HepG2 (cell line): ENCODE measurements at regions not wholly inside any gene's neighbourhood (a gene's known extent, or its start where the extent isn't known, plus 50 kb on each side); places are given as distances from the start of the nearest gene placed in this dataset.

ENCODE experiments used
- KAT8 ChIP-seq: IDR thresholded peaks from 2 replicates; pipeline ENCODE4 v1.6.1; 2016; ENCODE audit warnings: missing genetic modification reagents, missing compliant biosample characterization
- MYC ChIP-seq: sonication (generic); formaldehyde crosslinking; IDR thresholded peaks from 2 replicates; pipeline ENCODE4 v1.9.0; 2021; ENCODE audit warnings: missing genetic modification reagents, borderline replicate concordance
- NFE2 ChIP-seq: sonication (generic); formaldehyde crosslinking; IDR thresholded peaks from 2 replicates; pipeline ENCODE4 v1.4.0; 2020; ENCODE audit warnings: missing genetic modification reagents
- NFE2L1 ChIP-seq: sonication (generic); formaldehyde crosslinking; IDR thresholded peaks from 2 replicates; pipeline ENCODE4 v1.4.0; 2020; ENCODE audit warnings: missing genetic modification reagents, mild to moderate bottlenecking, borderline replicate concordance
- NPAS2 ChIP-seq: sonication (generic); formaldehyde crosslinking; IDR thresholded peaks from 2 replicates; pipeline ENCODE4 v1.8.0; 2022; ENCODE audit warnings: mild to moderate bottlenecking, missing genetic modification reagents, borderline replicate concordance
- PHB2 ChIP-seq: fragments of 450-650 bp; IDR thresholded peaks from 2 replicates; pipeline ENCODE4 v1.6.1; 2018; ENCODE audit not compliant: partially characterized antibody
- PHF8 ChIP-seq: sonication (generic); formaldehyde crosslinking; IDR thresholded peaks from 2 replicates; pipeline ENCODE4 v1.5.0; 2020; ENCODE audit warnings: missing genetic modification reagents
- SRY ChIP-seq: sonication (generic); formaldehyde crosslinking; IDR thresholded peaks from 2 replicates; pipeline ENCODE4 v1.8.0; 2022; ENCODE audit warnings: mild to moderate bottlenecking, missing genetic modification reagents
- ZFAT ChIP-seq: sonication (generic); formaldehyde crosslinking; conservative IDR thresholded peaks from 2 replicates; pipeline ENCODE4 v1.8.1; 2023; ENCODE audit warnings: missing genetic modification reagents, inconsistent platforms
- ZFX ChIP-seq: sonication (generic); formaldehyde crosslinking; IDR thresholded peaks from 2 replicates; pipeline ENCODE4 v1.4.0; 2020; ENCODE audit warnings: mild to moderate bottlenecking, low read depth, missing genetic modification reagents, moderate library complexity
- ZNF264 ChIP-seq: sonication (generic); formaldehyde crosslinking; IDR thresholded peaks from 2 replicates; pipeline ENCODE4 v1.4.0; 2020; ENCODE audit warnings: missing genetic modification reagents
- ZNF672 ChIP-seq: sonication (generic); formaldehyde crosslinking; IDR thresholded peaks from 2 replicates; pipeline ENCODE4 v1.8.1; 2022; ENCODE audit warnings: missing genetic modification reagents
- ZNF788 ChIP-seq: sonication (generic); formaldehyde crosslinking; IDR thresholded peaks from 2 replicates; pipeline ENCODE4 v1.5.0; 2020; ENCODE audit warnings: mild to moderate bottlenecking, missing genetic modification reagents, borderline replicate concordance
- TF ChIP-seq, protein P1 (sequence below): sonication (generic); formaldehyde crosslinking; IDR thresholded peaks from 2 replicates; pipeline ENCODE4 v1.4.0; 2020; ENCODE audit warnings: low read depth, missing genetic modification reagents
- TF ChIP-seq, protein P2 (sequence below): IDR thresholded peaks from 2 replicates; pipeline ENCODE4 v1.6.1; 2016
- TF ChIP-seq, protein P3 (sequence below): sonication (generic); formaldehyde crosslinking; IDR thresholded peaks from 2 replicates; pipeline ENCODE4 v1.4.0; 2020; ENCODE audit warnings: missing genetic modification reagents, borderline replicate concordance
- TF ChIP-seq, protein P4 (sequence below): sonication (generic); formaldehyde crosslinking; IDR thresholded peaks from 2 replicates; pipeline ENCODE4 v1.5.1; 2020; ENCODE audit warnings: missing genetic modification reagents, mild to moderate bottlenecking, borderline replicate concordance
- TF ChIP-seq, protein P5 (sequence below): sonication (generic); formaldehyde crosslinking; IDR thresholded peaks from 2 replicates; pipeline ENCODE4 v1.4.0; 2020; ENCODE audit warnings: mild to moderate bottlenecking, missing genetic modification reagents

DNA sequence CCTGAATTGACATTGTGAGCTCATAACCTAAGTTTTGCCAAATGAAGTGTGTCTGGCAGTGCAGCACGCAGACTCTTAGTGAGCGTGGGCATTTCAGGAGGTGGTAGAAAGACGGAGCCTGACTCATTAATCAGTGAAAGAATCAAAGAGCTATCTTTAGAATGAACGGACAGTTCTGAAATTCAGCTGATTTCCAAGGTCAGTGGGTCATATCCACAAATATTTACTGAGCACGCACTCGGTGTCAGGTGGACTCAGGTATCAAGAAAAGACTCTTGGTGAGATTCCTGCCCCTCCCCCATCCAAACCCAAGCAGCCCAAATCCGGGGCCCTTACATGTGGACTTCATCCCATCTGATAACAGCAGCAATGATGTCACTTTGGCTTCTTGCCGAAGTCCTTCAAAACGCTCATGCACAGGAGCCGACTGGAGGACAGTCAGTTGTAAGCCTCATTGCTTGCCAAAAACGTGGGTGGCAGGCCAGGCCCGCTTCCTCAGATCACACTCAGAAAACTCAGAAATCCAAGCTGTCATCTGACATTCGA, 185.8 kb downstream of the HS3ST3A1 start (continued):
- TF ChIP-seq, protein P1, sequence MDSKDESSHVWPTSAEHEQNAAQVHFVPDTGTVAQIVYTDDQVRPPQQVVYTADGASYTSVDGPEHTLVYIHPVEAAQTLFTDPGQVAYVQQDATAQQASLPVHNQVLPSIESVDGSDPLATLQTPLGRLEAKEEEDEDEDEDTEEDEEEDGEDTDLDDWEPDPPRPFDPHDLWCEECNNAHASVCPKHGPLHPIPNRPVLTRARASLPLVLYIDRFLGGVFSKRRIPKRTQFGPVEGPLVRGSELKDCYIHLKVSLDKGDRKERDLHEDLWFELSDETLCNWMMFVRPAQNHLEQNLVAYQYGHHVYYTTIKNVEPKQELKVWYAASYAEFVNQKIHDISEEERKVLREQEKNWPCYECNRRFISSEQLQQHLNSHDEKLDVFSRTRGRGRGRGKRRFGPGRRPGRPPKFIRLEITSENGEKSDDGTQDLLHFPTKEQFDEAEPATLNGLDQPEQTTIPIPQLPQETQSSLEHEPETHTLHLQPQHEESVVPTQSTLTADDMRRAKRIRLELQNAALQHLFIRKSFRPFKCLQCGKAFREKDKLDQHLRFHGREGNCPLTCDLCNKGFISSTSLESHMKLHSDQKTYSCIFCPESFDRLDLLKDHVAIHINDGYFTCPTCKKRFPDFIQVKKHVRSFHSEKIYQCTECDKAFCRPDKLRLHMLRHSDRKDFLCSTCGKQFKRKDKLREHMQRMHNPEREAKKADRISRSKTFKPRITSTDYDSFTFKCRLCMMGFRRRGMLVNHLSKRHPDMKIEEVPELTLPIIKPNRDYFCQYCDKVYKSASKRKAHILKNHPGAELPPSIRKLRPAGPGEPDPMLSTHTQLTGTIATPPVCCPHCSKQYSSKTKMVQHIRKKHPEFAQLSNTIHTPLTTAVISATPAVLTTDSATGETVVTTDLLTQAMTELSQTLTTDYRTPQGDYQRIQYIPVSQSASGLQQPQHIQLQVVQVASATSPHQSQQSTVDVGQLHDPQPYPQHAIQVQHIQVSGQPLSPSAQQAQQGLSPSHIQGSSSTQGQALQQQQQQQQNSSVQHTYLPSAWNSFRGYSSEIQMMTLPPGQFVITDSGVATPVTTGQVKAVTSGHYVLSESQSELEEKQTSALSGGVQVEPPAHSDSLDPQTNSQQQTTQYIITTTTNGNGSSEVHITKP (CRISPR knock-in tag), result no peak
- TF ChIP-seq ZNF264 (CRISPR knock-in tag) (peak; percentile 80; the same call in 1 of the 2 replicates), ZFX (CRISPR knock-in tag) (peak; percentile 65), ZNF672 (no peak), ZFAT (no peak), SRY (no peak), KAT8 (CRISPR knock-in tag) (peak; percentile 70), MYC (CRISPR knock-in tag) (peak; percentile 86), NPAS2 (CRISPR knock-in tag) (no peak), NFE2L1 (CRISPR knock-in tag) (no peak), NFE2 (CRISPR knock-in tag) (no peak), PHF8 (no peak; the same call in 1 of the 2 replicates), ZNF788 (CRISPR knock-in tag) (peak; percentile 50; the same call in 1 of the 2 replicates), PHB2 (no peak)
- TF ChIP-seq, protein P2, sequence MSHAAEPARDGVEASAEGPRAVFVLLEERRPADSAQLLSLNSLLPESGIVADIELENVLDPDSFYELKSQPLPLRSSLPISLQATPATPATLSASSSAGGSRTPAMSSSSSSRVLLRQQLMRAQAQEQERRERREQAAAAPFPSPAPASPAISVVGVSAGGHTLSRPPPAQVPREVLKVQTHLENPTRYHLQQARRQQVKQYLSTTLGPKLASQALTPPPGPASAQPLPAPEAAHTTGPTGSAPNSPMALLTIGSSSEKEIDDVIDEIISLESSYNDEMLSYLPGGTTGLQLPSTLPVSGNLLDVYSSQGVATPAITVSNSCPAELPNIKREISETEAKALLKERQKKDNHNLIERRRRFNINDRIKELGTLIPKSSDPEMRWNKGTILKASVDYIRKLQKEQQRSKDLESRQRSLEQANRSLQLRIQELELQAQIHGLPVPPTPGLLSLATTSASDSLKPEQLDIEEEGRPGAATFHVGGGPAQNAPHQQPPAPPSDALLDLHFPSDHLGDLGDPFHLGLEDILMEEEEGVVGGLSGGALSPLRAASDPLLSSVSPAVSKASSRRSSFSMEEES (CRISPR knock-in tag), result peak; percentile 80
- TF ChIP-seq, protein P3, sequence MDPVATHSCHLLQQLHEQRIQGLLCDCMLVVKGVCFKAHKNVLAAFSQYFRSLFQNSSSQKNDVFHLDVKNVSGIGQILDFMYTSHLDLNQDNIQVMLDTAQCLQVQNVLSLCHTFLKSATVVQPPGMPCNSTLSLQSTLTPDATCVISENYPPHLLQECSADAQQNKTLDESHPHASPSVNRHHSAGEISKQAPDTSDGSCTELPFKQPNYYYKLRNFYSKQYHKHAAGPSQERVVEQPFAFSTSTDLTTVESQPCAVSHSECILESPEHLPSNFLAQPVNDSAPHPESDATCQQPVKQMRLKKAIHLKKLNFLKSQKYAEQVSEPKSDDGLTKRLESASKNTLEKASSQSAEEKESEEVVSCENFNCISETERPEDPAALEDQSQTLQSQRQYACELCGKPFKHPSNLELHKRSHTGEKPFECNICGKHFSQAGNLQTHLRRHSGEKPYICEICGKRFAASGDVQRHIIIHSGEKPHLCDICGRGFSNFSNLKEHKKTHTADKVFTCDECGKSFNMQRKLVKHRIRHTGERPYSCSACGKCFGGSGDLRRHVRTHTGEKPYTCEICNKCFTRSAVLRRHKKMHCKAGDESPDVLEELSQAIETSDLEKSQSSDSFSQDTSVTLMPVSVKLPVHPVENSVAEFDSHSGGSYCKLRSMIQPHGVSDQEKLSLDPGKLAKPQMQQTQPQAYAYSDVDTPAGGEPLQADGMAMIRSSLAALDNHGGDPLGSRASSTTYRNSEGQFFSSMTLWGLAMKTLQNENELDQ, result no peak
- TF ChIP-seq, protein P4, sequence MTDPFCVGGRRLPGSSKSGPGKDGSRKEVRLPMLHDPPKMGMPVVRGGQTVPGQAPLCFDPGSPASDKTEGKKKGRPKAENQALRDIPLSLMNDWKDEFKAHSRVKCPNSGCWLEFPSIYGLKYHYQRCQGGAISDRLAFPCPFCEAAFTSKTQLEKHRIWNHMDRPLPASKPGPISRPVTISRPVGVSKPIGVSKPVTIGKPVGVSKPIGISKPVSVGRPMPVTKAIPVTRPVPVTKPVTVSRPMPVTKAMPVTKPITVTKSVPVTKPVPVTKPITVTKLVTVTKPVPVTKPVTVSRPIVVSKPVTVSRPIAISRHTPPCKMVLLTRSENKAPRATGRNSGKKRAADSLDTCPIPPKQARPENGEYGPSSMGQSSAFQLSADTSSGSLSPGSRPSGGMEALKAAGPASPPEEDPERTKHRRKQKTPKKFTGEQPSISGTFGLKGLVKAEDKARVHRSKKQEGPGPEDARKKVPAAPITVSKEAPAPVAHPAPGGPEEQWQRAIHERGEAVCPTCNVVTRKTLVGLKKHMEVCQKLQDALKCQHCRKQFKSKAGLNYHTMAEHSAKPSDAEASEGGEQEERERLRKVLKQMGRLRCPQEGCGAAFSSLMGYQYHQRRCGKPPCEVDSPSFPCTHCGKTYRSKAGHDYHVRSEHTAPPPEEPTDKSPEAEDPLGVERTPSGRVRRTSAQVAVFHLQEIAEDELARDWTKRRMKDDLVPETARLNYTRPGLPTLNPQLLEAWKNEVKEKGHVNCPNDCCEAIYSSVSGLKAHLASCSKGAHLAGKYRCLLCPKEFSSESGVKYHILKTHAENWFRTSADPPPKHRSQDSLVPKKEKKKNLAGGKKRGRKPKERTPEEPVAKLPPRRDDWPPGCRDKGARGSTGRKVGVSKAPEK, result no peak
- TF ChIP-seq, protein P5, sequence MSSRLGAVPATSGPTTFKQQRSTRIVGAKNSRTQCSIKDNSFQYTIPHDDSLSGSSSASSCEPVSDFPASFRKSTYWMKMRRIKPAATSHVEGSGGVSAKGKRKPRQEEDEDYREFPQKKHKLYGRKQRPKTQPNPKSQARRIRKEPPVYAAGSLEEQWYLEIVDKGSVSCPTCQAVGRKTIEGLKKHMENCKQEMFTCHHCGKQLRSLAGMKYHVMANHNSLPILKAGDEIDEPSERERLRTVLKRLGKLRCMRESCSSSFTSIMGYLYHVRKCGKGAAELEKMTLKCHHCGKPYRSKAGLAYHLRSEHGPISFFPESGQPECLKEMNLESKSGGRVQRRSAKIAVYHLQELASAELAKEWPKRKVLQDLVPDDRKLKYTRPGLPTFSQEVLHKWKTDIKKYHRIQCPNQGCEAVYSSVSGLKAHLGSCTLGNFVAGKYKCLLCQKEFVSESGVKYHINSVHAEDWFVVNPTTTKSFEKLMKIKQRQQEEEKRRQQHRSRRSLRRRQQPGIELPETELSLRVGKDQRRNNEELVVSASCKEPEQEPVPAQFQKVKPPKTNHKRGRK, result no peak
